Midbrain (tissue), 1 donor: ENCODE measurements at regions not wholly inside any gene's neighbourhood (a gene's known extent, or its start where the extent isn't known, plus 50 kb on each side); places are given as distances from the start of the nearest gene placed in this dataset.

Source experiments
- DNase-seq: peaks from one replicate; lab custom pipeline; 2025; lab: John Stamatoyannopoulos, UW

- no peak for DNase-seq
These were observed 445.0 kb downstream of the SPRY1 start for GRCh38 chr4:123841447-123842121.

DNA sequence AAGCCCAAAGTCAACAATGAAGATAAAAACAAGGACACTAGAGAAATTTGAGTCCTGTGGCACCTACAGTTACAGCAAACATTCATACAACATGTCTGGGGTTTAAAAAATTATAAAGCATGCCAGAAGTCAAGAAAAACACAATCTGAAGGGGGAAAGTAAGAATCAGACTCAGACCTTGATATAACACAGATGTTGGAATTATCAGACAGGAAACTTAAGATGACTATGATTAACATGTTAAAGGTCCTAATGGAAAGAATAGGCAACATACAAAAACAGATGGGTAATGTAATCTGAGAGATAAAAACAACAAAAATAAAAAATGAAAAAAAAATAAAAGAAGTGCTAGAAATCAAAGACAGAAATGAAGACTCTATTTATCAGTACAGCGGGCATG lies 446.5 kb downstream of the SPRY1 start:
- no peak for DNase-seq

DNA sequence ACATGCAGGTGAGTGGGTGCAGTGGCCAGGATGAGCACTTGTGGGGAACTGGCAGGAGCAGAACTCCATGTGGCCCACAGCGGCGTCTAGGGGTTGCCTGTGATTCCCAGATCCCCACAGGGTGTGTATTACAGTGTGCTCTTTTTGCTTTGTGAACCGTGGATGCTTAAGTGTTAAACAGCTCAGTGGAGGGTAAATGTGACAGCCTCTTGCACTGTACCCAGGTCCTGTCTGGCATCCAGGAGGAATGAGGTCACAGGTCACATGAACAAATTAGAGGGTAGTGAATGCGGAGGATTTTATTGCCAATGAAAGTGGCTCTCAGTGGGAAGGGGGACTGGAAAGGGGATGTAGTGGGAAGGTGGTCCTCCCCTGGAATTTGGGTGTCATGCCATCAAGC lies 447.8 kb downstream of the SPRY1 start:
- no peak for DNase-seq

GRCh38 chr4:123846092-123846491 lies 449.5 kb downstream of the SPRY1 start:
- DNase-seq: no peak

DNA sequence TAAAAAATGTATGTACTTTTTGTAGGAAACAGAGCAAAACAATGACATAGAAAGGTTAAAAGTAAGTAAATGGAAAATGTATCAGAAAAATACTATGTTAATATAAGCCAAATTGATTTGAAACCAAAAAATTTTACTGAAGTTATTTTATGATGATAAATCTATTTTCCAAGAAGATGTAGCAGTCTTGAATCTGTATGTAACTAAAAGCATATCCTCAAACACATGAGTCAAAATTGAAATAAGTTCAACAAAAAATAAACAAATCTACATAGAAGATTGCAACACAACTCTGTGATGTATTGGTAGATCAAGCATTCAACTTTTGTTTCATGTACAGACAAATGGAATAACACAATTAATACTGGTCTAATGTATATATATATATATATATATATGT lies 450.0 kb downstream of the SPRY1 start:
- no peak for DNase-seq

- DNase-seq: no peak
These were observed 452.0 kb downstream of the SPRY1 start for GRCh38 chr4:123848606-123849005.

DNA sequence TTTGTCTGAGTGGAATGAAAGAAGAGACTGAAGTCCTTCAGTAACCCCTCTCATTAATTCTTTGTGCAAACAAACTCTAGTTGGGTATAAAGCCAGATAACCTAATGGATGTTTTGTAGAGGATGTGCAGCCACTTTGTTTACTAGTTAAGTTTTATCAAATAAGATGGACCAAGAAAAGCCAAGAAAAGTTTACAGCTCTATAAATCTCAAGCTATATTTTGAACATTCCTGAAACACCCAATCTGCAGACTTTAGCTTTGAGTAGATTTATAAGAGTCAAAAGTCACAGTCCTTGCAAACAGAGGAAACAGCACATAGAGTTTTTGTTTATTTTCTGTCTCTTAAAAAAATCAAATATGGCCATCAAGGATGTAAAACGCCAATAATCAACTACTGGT lies 452.9 kb downstream of the SPRY1 start:
- no peak for DNase-seq

- DNase-seq: no peak
These were observed 454.9 kb downstream of the SPRY1 start for GRCh38 chr4:123851521-123851920.

DNA sequence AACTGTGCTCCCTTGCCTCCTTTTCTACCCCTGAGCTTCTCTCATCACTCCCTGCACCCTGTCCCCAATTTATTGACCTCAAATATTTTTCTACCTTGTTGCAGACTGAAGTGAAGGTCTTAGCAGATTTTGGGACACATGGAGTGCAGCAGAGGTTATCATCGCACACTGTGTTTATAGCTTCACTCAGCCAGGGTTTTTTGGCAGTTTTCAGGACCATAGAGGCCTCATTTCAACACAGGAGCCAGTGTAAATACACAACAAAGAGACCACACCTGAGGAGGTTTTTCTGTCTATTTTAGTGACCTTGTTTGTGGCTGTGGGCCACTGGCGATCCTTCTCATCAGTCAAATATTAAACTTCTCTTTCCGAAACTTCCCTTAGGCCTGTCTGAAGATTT lies 457.1 kb downstream of the SPRY1 start:
- DNase-seq: no peak

- DNase-seq: no peak
These were observed 460.3 kb downstream of the SPRY1 start for GRCh38 chr4:123856689-123857545.

GRCh38 chr4:123858465-123858864 lies 461.9 kb downstream of the SPRY1 start:
- DNase-seq: no peak

DNA sequence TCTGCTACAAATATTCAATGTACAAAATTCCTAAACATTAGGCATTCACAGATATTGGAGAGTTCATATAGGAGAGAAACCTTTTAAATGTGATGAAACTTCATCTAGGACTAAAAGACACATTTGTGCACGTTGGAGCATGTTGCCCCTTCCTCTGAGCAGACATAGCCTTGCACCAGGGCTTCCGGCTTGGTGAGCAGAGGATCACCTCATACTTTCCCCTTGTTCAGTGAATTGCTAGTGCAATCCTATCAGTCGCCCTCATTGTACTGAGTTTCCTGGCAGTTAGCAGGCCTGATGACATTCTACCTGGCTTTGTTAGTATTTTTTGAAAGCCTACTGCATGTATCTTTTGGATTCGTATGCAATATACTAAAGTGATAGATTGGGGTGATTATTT lies 466.2 kb downstream of the SPRY1 start:
- DNase-seq: no peak

- DNase-seq: no peak
These were observed 470.2 kb downstream of the SPRY1 start for GRCh38 chr4:123866796-123867195.

- no peak for DNase-seq
These were observed 471.5 kb downstream of the SPRY1 start for GRCh38 chr4:123867910-123868587.

GRCh38 chr4:123869286-123870215 lies 473.0 kb downstream of the SPRY1 start:
- DNase-seq: no peak

- no peak for DNase-seq
These were observed 473.8 kb downstream of the SPRY1 start for GRCh38 chr4:123870216-123870876.

- no peak for DNase-seq
These were observed 474.7 kb downstream of the SPRY1 start for GRCh38 chr4:123871341-123871740.

- DNase-seq: no peak
These were observed 477.5 kb downstream of the SPRY1 start for GRCh38 chr4:123874063-123874462.

- DNase-seq: no peak
These were observed 479.5 kb downstream of the SPRY1 start for GRCh38 chr4:123876143-123876542.

- DNase-seq: no peak
These were observed 480.1 kb downstream of the SPRY1 start for GRCh38 chr4:123876671-123877101.

GRCh38 chr4:123877551-123877950 lies 481.0 kb downstream of the SPRY1 start:
- no peak for DNase-seq
